ENCODE measurements at regions not wholly inside any gene's neighbourhood (a gene's known extent, or its start where the extent isn't known, plus 50 kb on each side); places are given as distances from the start of the nearest gene placed in this dataset.
"Not testable (repeated sequence)": the region's sequence is repeated elsewhere in the genome, so short reads cannot be mapped to it uniquely, and the experiment has no call there.

DNA sequence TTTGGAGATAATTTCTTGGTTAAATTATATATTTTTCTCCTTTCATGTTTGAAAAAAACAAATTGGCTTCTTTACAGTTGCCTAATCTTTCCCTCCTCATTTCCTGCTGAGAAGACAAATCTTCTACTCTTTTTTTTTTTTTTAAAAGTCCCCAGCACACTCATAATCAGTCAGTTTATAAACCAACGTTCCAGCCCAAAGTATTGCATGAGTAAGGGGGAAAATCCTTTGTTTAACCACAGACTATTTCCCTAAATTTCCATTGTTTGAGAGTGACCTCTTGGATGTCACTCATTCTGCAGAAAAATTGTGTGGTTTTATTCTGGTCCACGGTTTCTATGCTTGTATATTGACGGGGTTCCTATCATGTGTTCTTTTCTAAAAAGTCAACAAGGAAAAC, 55.1 kb upstream of the TLR4 start:
- peaks cover 6% of the 10 kb centered on the region for H3K27me3 Mint-ChIP-seq

GRCh38 chr9:117644932-117645636, 59.1 kb upstream of the TLR4 start:
- H3K4me1 Mint-ChIP-seq = peaks cover 5% of the 10 kb centered on the region
- no peak for DNase-seq
- H3K9me3 Mint-ChIP-seq = no peaks in the 10 kb centered on the region
- H3K36me3 Mint-ChIP-seq (ENCODE audit: low read depth) = no peaks in the 10 kb centered on the region
- ChIA-PET CTCF (interaction anchor here (1.2 to 1.4 kb wide), 3 partner anchors 9 to 138 kb away, joined by 3 to 4 read pairs (median 3); no protein-coding TSS in a partner anchor), POLR2A (no interaction called here)
- peaks cover 9% of the 10 kb centered on the region for H3K27me3 Mint-ChIP-seq
- no peak overlapping the region for H3K4me3 Mint-ChIP-seq
- H3K27ac Mint-ChIP-seq = no peak overlapping the region

More for the DNA sequence above, 55.1 kb upstream of the TLR4 start:
- Mint-ChIP-seq H3K9me3 (no peaks in the 10 kb centered on the region), H3K27ac (no peak overlapping the region), H3K4me3 (no peak overlapping the region), H3K4me1 (peaks cover 5% of the 10 kb centered on the region), H3K36me3 (ENCODE audit: low read depth) (no peaks in the 10 kb centered on the region)
- POLR2A ChIA-PET = no interaction called here
- CTCF ChIA-PET = no interaction called here
- no peak for DNase-seq

- H3K27ac Mint-ChIP-seq = no peak overlapping the region
- peak; percentile 63 for DNase-seq
- peaks cover 5% of the 10 kb centered on the region for H3K4me1 Mint-ChIP-seq
- ChIA-PET CTCF (interaction anchor here (0.6 to 1.4 kb wide), 4 partner anchors 10 to 1040 kb away, joined by 3 to 5 read pairs (median 4); no protein-coding TSS in a partner anchor), POLR2A (no interaction called here)
- H3K4me3 Mint-ChIP-seq = no peak overlapping the region
- H3K27me3 Mint-ChIP-seq = peaks cover 9% of the 10 kb centered on the region
- H3K9me3 Mint-ChIP-seq = no peaks in the 10 kb centered on the region
- no peaks in the 10 kb centered on the region for H3K36me3 Mint-ChIP-seq (ENCODE audit: low read depth)
These were observed 59.9 kb upstream of the TLR4 start for GRCh38 chr9:117644133-117644931.

GRCh38 chr9:117643288-117643654, 60.9 kb upstream of the TLR4 start:
- no peak overlapping the region for H3K27ac Mint-ChIP-seq
- POLR2A ChIA-PET = no interaction called here
- H3K4me3 Mint-ChIP-seq = no peak overlapping the region
- H3K4me1 Mint-ChIP-seq = peaks cover 5% of the 10 kb centered on the region
- CTCF ChIA-PET = no interaction called here
- H3K27me3 Mint-ChIP-seq = peaks cover 9% of the 10 kb centered on the region
- H3K9me3 Mint-ChIP-seq = no peaks in the 10 kb centered on the region
- DNase-seq = no peak
- H3K36me3 Mint-ChIP-seq (ENCODE audit: low read depth) = no peaks in the 10 kb centered on the region

GRCh38 chr9:117642571-117643287, 61.5 kb upstream of the TLR4 start:
- H3K4me3 Mint-ChIP-seq; H3K36me3 Mint-ChIP-seq (ENCODE audit: low read depth); POLR2A ChIA-PET; H3K27me3 Mint-ChIP-seq; H3K27ac Mint-ChIP-seq; DNase-seq; H3K4me1 Mint-ChIP-seq; H3K9me3 Mint-ChIP-seq: not testable (repeated sequence)
- CTCF ChIA-PET = interaction anchor here (1.1 kb wide), 1 partner anchor 8 kb away, joined by 4 read pairs; no protein-coding TSS in a partner anchor

DNA sequence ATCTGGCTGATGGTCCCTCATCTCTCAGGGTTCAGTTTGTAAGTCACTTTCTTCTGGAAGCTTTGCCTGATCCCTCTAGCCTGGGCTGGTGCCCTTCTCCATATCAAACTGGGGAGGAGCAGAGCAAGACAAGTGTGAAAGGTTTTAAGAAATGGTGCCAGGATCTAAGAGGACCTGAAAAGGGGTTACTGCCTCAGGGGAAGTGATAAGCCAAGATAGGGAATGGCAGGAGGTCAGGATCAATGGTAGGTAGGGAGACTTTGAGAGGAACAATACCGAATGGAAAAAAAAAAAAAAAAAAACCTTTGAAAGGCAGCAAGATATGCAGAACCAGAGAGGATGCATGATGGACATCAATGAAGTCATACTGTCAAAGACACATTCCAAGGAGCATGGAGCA, 67.5 kb upstream of the TLR4 start:
- no peak overlapping the region for H3K27ac Mint-ChIP-seq
- no peak overlapping the region for H3K4me3 Mint-ChIP-seq
- CTCF ChIA-PET = no interaction called here
- H3K36me3 Mint-ChIP-seq (ENCODE audit: low read depth) = no peaks in the 10 kb centered on the region
- H3K27me3 Mint-ChIP-seq = no peaks in the 10 kb centered on the region
- H3K9me3 Mint-ChIP-seq = no peaks in the 10 kb centered on the region
- no peak for DNase-seq
- POLR2A ChIA-PET = no interaction called here
- H3K4me1 Mint-ChIP-seq = no peaks in the 10 kb centered on the region

- Mint-ChIP-seq H3K4me3 (no peak overlapping the region), H3K9me3 (peaks cover 12% of the 10 kb centered on the region), H3K27ac (no peak overlapping the region), H3K27me3 (no peaks in the 10 kb centered on the region), H3K36me3 (ENCODE audit: low read depth) (no peaks in the 10 kb centered on the region), H3K4me1 (no peaks in the 10 kb centered on the region)
- ChIA-PET CTCF (no interaction called here), POLR2A (no interaction called here)
- DNase-seq = no peak
These were observed 79.0 kb upstream of the TLR4 start for GRCh38 chr9:117625154-117625553.

GRCh38 chr9:117624106-117624505, 80.1 kb upstream of the TLR4 start:
- Mint-ChIP-seq H3K4me1 (no peaks in the 10 kb centered on the region), H3K27me3 (no peaks in the 10 kb centered on the region), H3K27ac (no peak overlapping the region)

DNA sequence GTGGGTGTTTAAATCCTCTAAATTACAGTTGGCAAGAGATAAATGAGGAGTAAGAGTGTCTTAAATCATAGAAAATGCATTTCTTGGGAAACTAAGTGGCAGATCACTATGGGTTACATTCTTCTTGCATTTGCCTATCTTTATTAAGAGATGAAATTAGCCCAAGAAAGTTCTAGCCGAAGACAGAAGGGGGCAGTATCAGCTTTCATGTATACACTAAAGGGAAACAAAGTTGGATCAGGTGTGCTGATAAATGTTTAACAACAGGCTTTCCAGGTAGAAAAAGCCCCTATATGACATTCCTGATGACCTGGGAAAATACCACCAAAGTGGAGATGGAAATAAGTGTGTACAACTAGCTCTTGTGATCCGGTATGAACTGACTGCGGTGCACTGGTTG, 81.9 kb upstream of the TLR4 start:
- Mint-ChIP-seq H3K36me3 (ENCODE audit: low read depth) (no peaks in the 10 kb centered on the region), H3K4me3 (no peak overlapping the region), H3K27ac (no peak overlapping the region), H3K27me3 (no peaks in the 10 kb centered on the region), H3K9me3 (peaks cover 12% of the 10 kb centered on the region), H3K4me1 (no peaks in the 10 kb centered on the region)
- CTCF ChIA-PET = no interaction called here
- POLR2A ChIA-PET = no interaction called here
- no peak for DNase-seq

More at GRCh38 chr9:117624106-117624505, 80.1 kb upstream of the TLR4 start:
- Mint-ChIP-seq H3K9me3 (peaks cover 12% of the 10 kb centered on the region), H3K36me3 (ENCODE audit: low read depth) (no peaks in the 10 kb centered on the region), H3K4me3 (no peak overlapping the region)
- DNase-seq = no peak
- ChIA-PET POLR2A (no interaction called here), CTCF (no interaction called here)

DNA sequence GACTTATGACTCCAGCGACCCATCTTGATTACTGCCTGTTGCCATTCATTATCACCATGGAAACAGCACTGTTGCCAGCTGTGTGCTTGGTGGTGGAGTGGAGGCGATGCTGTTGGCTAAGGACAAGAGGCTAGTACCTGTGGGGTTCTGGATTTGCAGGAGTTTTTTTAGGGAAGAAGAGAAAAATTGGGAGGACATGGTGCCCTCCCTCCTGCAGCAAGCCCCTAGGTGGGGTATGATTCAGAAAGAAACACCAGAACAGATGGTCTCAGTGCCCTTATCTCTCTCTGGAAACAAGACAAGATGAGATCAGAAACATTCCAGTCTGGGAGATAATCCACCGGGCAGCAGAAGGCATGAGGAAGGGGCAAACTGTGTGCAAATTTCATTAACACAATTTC, 87.8 kb upstream of the TLR4 start:
- H3K27ac Mint-ChIP-seq = no peak overlapping the region
- DNase-seq = no peak
- H3K27me3 Mint-ChIP-seq = no peaks in the 10 kb centered on the region

DNA sequence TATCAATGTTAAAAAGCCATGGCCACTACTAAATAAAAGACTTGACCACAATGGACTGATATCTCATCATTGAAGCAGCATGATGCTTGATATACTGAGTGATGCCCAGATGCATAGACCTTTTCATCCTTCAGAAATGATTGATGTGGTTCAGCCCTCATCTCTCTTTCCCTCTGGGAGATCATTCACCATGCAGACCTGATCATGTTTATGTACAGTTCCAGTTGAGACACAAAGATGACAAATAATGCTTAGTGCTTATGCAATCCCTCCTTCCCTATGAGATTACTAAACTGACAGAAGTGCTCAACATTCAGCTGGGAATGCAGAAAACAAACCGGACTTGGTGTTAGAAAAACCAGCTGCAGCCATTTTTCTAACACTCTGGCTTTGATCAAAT, 91.9 kb upstream of the TLR4 start:
- H3K27me3 Mint-ChIP-seq = no peaks in the 10 kb centered on the region

More for the DNA sequence above, 87.8 kb upstream of the TLR4 start:
- Mint-ChIP-seq H3K36me3 (ENCODE audit: low read depth) (no peaks in the 10 kb centered on the region), H3K9me3 (no peaks in the 10 kb centered on the region), H3K4me3 (no peak overlapping the region), H3K4me1 (no peaks in the 10 kb centered on the region)
- CTCF ChIA-PET = no interaction called here
- POLR2A ChIA-PET = no interaction called here

DNA sequence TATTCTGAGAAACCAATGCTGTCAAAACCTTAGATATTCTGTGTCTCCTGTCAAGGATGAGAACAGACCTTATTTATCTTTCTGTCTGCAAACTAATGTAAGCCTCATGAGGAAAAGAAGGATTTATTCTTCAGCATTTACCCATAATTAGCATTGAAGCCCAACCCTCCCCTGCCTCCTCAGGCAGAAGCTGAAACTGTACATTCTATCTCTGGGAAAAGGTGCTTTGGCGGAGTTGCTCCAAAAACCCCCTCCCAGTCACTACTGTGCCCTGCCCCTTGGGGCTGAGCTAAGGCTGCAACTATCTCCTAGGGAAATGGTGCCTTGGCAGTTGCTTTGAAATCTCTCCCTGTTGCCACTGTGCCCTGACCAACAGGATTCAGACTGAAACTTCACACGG, 106.2 kb upstream of the TLR4 start:
- ChIA-PET POLR2A (no interaction called here), CTCF (no interaction called here)
- no peaks in the 10 kb centered on the region for H3K27me3 Mint-ChIP-seq
- DNase-seq = no peak
- H3K4me1 Mint-ChIP-seq = no peaks in the 10 kb centered on the region
- no peaks in the 10 kb centered on the region for H3K36me3 Mint-ChIP-seq (ENCODE audit: low read depth)
- H3K9me3 Mint-ChIP-seq = peaks cover 7% of the 10 kb centered on the region
- no peak overlapping the region for H3K4me3 Mint-ChIP-seq
- H3K27ac Mint-ChIP-seq = no peak overlapping the region

More for the DNA sequence above, 91.9 kb upstream of the TLR4 start:
- Mint-ChIP-seq H3K36me3 (ENCODE audit: low read depth) (no peaks in the 10 kb centered on the region), H3K27ac (no peak overlapping the region), H3K4me3 (no peak overlapping the region), H3K9me3 (no peaks in the 10 kb centered on the region), H3K4me1 (no peaks in the 10 kb centered on the region)
- ChIA-PET CTCF (no interaction called here), POLR2A (no interaction called here)
- DNase-seq = no peak

GRCh38 chr9:117596678-117597077, 107.5 kb upstream of the TLR4 start:
- no peak overlapping the region for H3K4me3 Mint-ChIP-seq
- H3K4me1 Mint-ChIP-seq = no peaks in the 10 kb centered on the region
- ChIA-PET CTCF (no interaction called here), POLR2A (no interaction called here)
- H3K36me3 Mint-ChIP-seq (ENCODE audit: low read depth) = no peaks in the 10 kb centered on the region
- peaks cover 7% of the 10 kb centered on the region for H3K9me3 Mint-ChIP-seq
- H3K27me3 Mint-ChIP-seq = no peaks in the 10 kb centered on the region
- H3K27ac Mint-ChIP-seq = no peak overlapping the region
- no peak for DNase-seq

Data from activated CD4-positive, alpha-beta memory T cell treated with anti-CD3 and anti-CD28 coated beads, Interleukin-2, amount 10 ng/mL, durations not matched to agents 7 days and 5 days (primary cell).